Stimulated activated CD4-positive, alpha-beta T cell treated with anti-CD3 and anti-CD28 coated beads, TNF-alpha, amount 100 ng/mL, for 4 hours (primary cell): ENCODE measurements at regions not wholly inside any gene's neighbourhood (a gene's known extent, or its start where the extent isn't known, plus 50 kb on each side); places are given as distances from the start of the nearest gene placed in this dataset.
"Not testable (repeated sequence)": the region's sequence is repeated elsewhere in the genome, so short reads cannot be mapped to it uniquely, and the experiment has no call there.

ENCODE experiments used
- DNase-seq, 3 experiments: peaks; one replicate each; pipeline ENCODE4 v3.0.0-alpha.2; 2020; ENCODE audit warnings: low read depth in 3 of 3

GRCh38 chr15:31673263-31673662 lies 346.6 kb downstream of the KLF13 start:
- not testable (repeated sequence) for DNase-seq

GRCh38 chr15:31681529-31682259 lies 348.6 kb upstream of the CHRNA7 start:
- not testable (repeated sequence) for DNase-seq

GRCh38 chr15:31687088-31687487 lies 343.2 kb upstream of the CHRNA7 start:
- DNase-seq, result not testable (repeated sequence)

GRCh38 chr15:31696509-31696908 lies 333.8 kb upstream of the CHRNA7 start:
- DNase-seq, result not testable (repeated sequence)

- not testable (repeated sequence) for DNase-seq
These were observed 325.1 kb upstream of the CHRNA7 start for GRCh38 chr15:31705076-31705678.

GRCh38 chr15:31707944-31708702 lies 322.2 kb upstream of the CHRNA7 start:
- not testable (repeated sequence) for DNase-seq

- not testable (repeated sequence) for DNase-seq
These were observed 321.5 kb upstream of the CHRNA7 start for GRCh38 chr15:31708703-31709327.

- DNase-seq, result not testable (repeated sequence)
These were observed 320.8 kb upstream of the CHRNA7 start for GRCh38 chr15:31709479-31709878.

GRCh38 chr15:31710806-31711205 lies 319.5 kb upstream of the CHRNA7 start:
- not testable (repeated sequence) for DNase-seq

GRCh38 chr15:31715208-31715607 lies 315.1 kb upstream of the CHRNA7 start:
- DNase-seq, result not testable (repeated sequence)

GRCh38 chr15:31718625-31719024 lies 311.7 kb upstream of the CHRNA7 start:
- not testable (repeated sequence) for DNase-seq

GRCh38 chr15:31719396-31720022 lies 310.8 kb upstream of the CHRNA7 start:
- not testable (repeated sequence) for DNase-seq

- DNase-seq, result not testable (repeated sequence)
These were observed 307.3 kb upstream of the CHRNA7 start for GRCh38 chr15:31723019-31723418.

- not testable (repeated sequence) for DNase-seq
These were observed 305.4 kb upstream of the CHRNA7 start for GRCh38 chr15:31724903-31725302.

- not testable (repeated sequence) for DNase-seq
These were observed 304.7 kb upstream of the CHRNA7 start for GRCh38 chr15:31725619-31726018.

- DNase-seq, result no peak
These were observed 302.7 kb upstream of the CHRNA7 start for GRCh38 chr15:31727612-31728011.

GRCh38 chr15:31732726-31733125 lies 297.6 kb upstream of the CHRNA7 start:
- DNase-seq, result no peak

GRCh38 chr15:31733424-31733823 lies 296.9 kb upstream of the CHRNA7 start:
- no peak for DNase-seq

GRCh38 chr15:31740203-31740602 lies 290.1 kb upstream of the CHRNA7 start:
- DNase-seq, result no peak

GRCh38 chr15:31745841-31746240 lies 284.5 kb upstream of the CHRNA7 start:
- no peak for DNase-seq

GRCh38 chr15:31752065-31752762 lies 278.1 kb upstream of the CHRNA7 start:
- DNase-seq, result no peak
